Astrocyte (in vitro differentiated cells and primary cell): ENCODE measurements at regions not wholly inside any gene's neighbourhood (a gene's known extent, or its start where the extent isn't known, plus 50 kb on each side); places are given as distances from the start of the nearest gene placed in this dataset.

Experiments
- CTCF ChIP-seq: IDR thresholded peaks from 2 replicates; pipeline ENCODE4 v1.5.1; 2011; ENCODE audit warnings: low read depth, mild to moderate bottlenecking, inconsistent platforms, low read length, moderate library complexity; ENCODE audit not compliant: insufficient read depth
- EZH2 ChIP-seq: IDR thresholded peaks from 2 replicates; pipeline ENCODE4 v1.6.1; 2012; ENCODE audit warnings: mild to moderate bottlenecking, low read length, inconsistent platforms; ENCODE audit not compliant: insufficient read depth

GRCh38 chr4:112731715-112732114 is 94.8 kb downstream of the LARP7 start:
- no peak for TF ChIP-seq CTCF
- no peak for TF ChIP-seq EZH2
